ENCODE measurements at regions not wholly inside any gene's neighbourhood (a gene's known extent, or its start where the extent isn't known, plus 50 kb on each side); places are given as distances from the start of the nearest gene placed in this dataset.

DNA sequence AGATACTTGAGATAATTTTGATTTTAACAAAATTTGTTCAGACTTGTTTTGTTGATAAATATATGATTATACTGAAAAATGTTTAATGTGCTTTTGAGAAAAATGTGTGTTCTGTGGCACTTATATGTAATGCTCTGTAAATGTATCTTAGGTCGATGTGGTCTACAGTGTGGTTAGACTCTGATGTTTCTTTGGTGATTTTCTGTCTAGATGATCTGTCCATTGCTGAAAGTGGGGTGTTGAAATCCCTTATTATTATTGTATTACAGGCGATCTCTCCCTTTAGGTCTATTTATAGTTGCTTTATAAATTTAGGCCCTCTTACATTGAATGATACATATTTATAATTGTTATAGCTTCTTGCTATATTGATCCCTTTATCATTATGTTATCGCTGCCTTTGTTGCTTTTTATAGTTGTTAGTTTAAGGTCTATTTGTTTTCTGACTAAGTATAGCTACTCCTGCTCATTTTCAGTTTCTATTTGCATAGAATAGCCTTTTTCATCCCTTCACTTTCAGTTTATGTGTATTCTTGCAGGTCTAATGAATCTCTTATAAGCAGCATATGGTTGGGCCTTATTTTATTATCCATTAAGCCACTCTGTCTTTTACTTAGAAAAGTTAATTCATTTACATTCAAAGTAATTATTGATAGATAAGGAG is 124.3 kb downstream of the MRPS30 start:
- DNase-seq (no peak), ATAC-seq (ENCODE audit: insufficient read depth, low FRiP score) (no peak)
- H3K9me3 ChIP-seq (ENCODE audit: control insufficient read depth in 4 of 4, insufficient read depth in 3 of 4, low read length in 3 of 4) = peaks cover 0 to 4% (median 0%) of the 10 kb centered on the region in 4 donors
- no peaks in the 10 kb centered on the region for H3K27me3 ChIP-seq (ENCODE audit: control insufficient read depth in 3 of 3, insufficient read depth in 3 of 3, low read length in 2 of 3)
- H3K4me1 ChIP-seq (ENCODE audit: control insufficient read depth in 5 of 5, insufficient read depth in 5 of 5, low read length in 5 of 5) = no peaks in the 10 kb centered on the region
- 85 to 86% methylated on average over 3 of the region's 3 CpGs for WGBS, 2 donors
- H3K4me3 ChIP-seq = no peak overlapping the region
- no peak overlapping the region for H3K27ac ChIP-seq (ENCODE audit: low read depth in 1 of 2, low read length in 1 of 2)
- H3K9ac ChIP-seq (ENCODE audit: insufficient read depth in 1 of 2, low read length in 2 of 2) = no peak overlapping the region
- no peaks in the 10 kb centered on the region for H3K36me3 ChIP-seq (ENCODE audit: control insufficient read depth in 4 of 4, insufficient read depth in 4 of 4, low read length in 4 of 4)
- TF ChIP-seq, protein P1, sequence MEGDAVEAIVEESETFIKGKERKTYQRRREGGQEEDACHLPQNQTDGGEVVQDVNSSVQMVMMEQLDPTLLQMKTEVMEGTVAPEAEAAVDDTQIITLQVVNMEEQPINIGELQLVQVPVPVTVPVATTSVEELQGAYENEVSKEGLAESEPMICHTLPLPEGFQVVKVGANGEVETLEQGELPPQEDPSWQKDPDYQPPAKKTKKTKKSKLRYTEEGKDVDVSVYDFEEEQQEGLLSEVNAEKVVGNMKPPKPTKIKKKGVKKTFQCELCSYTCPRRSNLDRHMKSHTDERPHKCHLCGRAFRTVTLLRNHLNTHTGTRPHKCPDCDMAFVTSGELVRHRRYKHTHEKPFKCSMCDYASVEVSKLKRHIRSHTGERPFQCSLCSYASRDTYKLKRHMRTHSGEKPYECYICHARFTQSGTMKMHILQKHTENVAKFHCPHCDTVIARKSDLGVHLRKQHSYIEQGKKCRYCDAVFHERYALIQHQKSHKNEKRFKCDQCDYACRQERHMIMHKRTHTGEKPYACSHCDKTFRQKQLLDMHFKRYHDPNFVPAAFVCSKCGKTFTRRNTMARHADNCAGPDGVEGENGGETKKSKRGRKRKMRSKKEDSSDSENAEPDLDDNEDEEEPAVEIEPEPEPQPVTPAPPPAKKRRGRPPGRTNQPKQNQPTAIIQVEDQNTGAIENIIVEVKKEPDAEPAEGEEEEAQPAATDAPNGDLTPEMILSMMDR (IDR thresholded peaks at IDR 0.05; ENCODE audit: control extremely low read depth, extremely low read depth) = no peak

GRCh38 chr5:44933686-44934085 is 124.9 kb downstream of the MRPS30 start:
- TF ChIP-seq, protein P1 (IDR thresholded peaks at IDR 0.05; ENCODE audit: control extremely low read depth, extremely low read depth) = no peak
- Histone ChIP-seq H3K9me3 (ENCODE audit: control insufficient read depth in 4 of 4, insufficient read depth in 3 of 4, low read length in 3 of 4) (peaks cover 0 to 4% (median 0%) of the 10 kb centered on the region in 4 donors), H3K4me3 (no peak overlapping the region), H3K27ac (ENCODE audit: low read depth in 1 of 2, low read length in 1 of 2) (no peak overlapping the region), H3K36me3 (ENCODE audit: control insufficient read depth in 4 of 4, insufficient read depth in 4 of 4, low read length in 4 of 4) (no peaks in the 10 kb centered on the region), H3K9ac (ENCODE audit: insufficient read depth in 1 of 2, low read length in 2 of 2) (no peak overlapping the region), H3K27me3 (ENCODE audit: control insufficient read depth in 3 of 3, insufficient read depth in 3 of 3, low read length in 2 of 3) (no peaks in the 10 kb centered on the region), H3K4me1 (ENCODE audit: control insufficient read depth in 5 of 5, insufficient read depth in 5 of 5, low read length in 5 of 5) (no peaks in the 10 kb centered on the region)
- DNase-seq (no peak), ATAC-seq (ENCODE audit: insufficient read depth, low FRiP score) (no peak)
- 79% methylated on average over 3 of the region's 3 CpGs for WGBS, 2 donors

- 92 to 93% methylated on average over 1 of the region's 1 CpG for WGBS, 2 donors
- Histone ChIP-seq H3K36me3 (ENCODE audit: control insufficient read depth in 4 of 4, insufficient read depth in 4 of 4, low read length in 4 of 4) (no peaks in the 10 kb centered on the region), H3K27ac (ENCODE audit: low read depth in 1 of 2, low read length in 1 of 2) (no peak overlapping the region), H3K9me3 (ENCODE audit: control insufficient read depth in 4 of 4, insufficient read depth in 3 of 4, low read length in 3 of 4) (peaks cover 0 to 4% (median 0%) of the 10 kb centered on the region in 4 donors), H3K9ac (ENCODE audit: insufficient read depth in 1 of 2, low read length in 2 of 2) (no peak overlapping the region), H3K4me3 (no peak overlapping the region), H3K4me1 (ENCODE audit: control insufficient read depth in 5 of 5, insufficient read depth in 5 of 5, low read length in 5 of 5) (no peaks in the 10 kb centered on the region), H3K27me3 (ENCODE audit: control insufficient read depth in 3 of 3, insufficient read depth in 3 of 3, low read length in 2 of 3) (no peaks in the 10 kb centered on the region)
- TF ChIP-seq, protein P1 (IDR thresholded peaks at IDR 0.05; ENCODE audit: control extremely low read depth, extremely low read depth) = no peak
- ATAC-seq (ENCODE audit: insufficient read depth, low FRiP score) (no peak), DNase-seq (no peak)
Observed at GRCh38 chr5:44935262-44935661, 126.5 kb downstream of the MRPS30 start.

DNA sequence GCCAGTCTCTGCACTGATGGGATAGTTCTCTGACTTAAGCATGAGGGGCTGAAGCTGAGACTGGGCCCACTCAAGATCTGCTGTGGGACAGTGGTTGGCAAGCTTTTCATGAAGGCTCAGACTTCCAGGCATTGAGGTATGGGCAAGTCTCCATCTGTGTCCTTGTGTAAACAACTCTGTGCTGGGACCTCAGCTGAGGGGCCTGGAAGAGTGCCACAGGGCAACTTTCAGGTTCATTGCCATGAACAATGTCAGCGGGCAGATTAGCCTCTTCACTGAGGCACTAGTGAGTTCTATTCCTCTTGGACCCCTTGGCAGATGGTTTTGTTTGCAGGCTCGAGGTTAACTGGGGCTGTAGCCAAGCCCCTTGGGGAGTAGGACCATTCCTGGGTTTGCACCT is 127.1 kb downstream of the MRPS30 start:
- Histone ChIP-seq H3K4me1 (ENCODE audit: control insufficient read depth in 5 of 5, insufficient read depth in 5 of 5, low read length in 5 of 5) (no peaks in the 10 kb centered on the region), H3K9ac (ENCODE audit: insufficient read depth in 1 of 2, low read length in 2 of 2) (no peak overlapping the region), H3K4me3 (no peak overlapping the region), H3K9me3 (ENCODE audit: control insufficient read depth in 4 of 4, insufficient read depth in 3 of 4, low read length in 3 of 4) (peaks cover 0 to 4% (median 0%) of the 10 kb centered on the region in 4 donors), H3K27me3 (ENCODE audit: control insufficient read depth in 3 of 3, insufficient read depth in 3 of 3, low read length in 2 of 3) (no peaks in the 10 kb centered on the region), H3K36me3 (ENCODE audit: control insufficient read depth in 4 of 4, insufficient read depth in 4 of 4, low read length in 4 of 4) (no peaks in the 10 kb centered on the region), H3K27ac (ENCODE audit: low read depth in 1 of 2, low read length in 1 of 2) (no peak overlapping the region)
- TF ChIP-seq, protein P1 (IDR thresholded peaks at IDR 0.05; ENCODE audit: control extremely low read depth, extremely low read depth) = no peak
- DNase-seq = no peak
- ATAC-seq (ENCODE audit: insufficient read depth, low FRiP score) = no peak
- WGBS, 2 donors = 58 to 65% methylated on average over 2 of the region's 2 CpGs

All from lung (tissue), 11 donors.